ENCODE measurements at regions not wholly inside any gene's neighbourhood (a gene's known extent, or its start where the extent isn't known, plus 50 kb on each side); places are given as distances from the start of the nearest gene placed in this dataset.

DNA sequence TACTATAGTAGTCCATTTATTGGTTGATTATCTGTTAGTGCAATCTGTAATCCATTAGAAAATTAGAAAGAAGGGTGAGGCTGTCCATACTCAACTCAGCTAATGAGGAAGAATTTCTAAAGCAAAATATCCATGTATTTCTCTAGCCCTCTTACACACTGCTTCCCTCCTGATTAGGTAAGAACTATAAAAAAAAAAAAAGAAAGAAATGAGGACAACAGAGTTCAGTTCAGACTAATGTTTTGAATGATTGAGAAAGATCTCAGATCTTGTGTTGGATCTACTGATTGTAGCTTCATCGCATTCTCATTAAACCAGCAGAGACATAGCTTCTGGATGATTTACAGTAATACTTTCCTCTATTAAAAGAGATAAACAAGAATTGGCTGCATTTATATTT lies 233.3 kb downstream of the KLF5 start:
- TF ChIP-seq, protein P1, sequence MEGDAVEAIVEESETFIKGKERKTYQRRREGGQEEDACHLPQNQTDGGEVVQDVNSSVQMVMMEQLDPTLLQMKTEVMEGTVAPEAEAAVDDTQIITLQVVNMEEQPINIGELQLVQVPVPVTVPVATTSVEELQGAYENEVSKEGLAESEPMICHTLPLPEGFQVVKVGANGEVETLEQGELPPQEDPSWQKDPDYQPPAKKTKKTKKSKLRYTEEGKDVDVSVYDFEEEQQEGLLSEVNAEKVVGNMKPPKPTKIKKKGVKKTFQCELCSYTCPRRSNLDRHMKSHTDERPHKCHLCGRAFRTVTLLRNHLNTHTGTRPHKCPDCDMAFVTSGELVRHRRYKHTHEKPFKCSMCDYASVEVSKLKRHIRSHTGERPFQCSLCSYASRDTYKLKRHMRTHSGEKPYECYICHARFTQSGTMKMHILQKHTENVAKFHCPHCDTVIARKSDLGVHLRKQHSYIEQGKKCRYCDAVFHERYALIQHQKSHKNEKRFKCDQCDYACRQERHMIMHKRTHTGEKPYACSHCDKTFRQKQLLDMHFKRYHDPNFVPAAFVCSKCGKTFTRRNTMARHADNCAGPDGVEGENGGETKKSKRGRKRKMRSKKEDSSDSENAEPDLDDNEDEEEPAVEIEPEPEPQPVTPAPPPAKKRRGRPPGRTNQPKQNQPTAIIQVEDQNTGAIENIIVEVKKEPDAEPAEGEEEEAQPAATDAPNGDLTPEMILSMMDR (IDR thresholded peaks at IDR 0.05; ENCODE audit: insufficient read depth, low read length, poor library complexity, severe bottlenecking): no peak
- no peaks in the 10 kb centered on the region for H3K27me3 ChIP-seq (replicated peaks; ENCODE audit: control insufficient read depth, insufficient read depth, low read length)
- no peaks in the 10 kb centered on the region for H3K36me3 ChIP-seq (ENCODE audit: control insufficient read depth, insufficient read depth, low read length)
- DNase-seq (ENCODE audit: extremely low read depth, insufficient read length): no peak
- H3K4me3 ChIP-seq (replicated peaks; ENCODE audit: low read depth, low read length): no peak overlapping the region

DNA sequence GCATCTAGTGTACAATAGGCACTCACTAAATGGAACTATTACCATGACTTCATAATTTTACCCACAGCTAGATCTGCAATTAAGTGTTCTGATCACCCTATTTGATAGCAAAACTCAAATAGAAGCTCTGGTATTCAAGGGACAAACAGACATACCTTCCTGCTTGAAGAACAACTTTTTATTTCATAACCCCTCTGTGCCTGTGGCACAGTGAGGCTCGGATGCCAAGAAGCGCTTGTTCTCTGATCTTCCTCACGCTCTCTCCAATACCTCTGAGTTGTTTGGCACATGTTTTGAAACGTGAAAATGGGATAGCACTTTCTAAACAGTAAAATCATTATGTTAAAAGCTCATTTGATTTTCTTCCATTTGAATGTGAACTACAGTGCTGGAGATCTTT lies 232.0 kb downstream of the KLF5 start:
- no peak for DNase-seq (ENCODE audit: extremely low read depth, insufficient read length)
- Histone ChIP-seq H3K36me3 (ENCODE audit: control insufficient read depth, insufficient read depth, low read length) (no peaks in the 10 kb centered on the region), H3K4me3 (replicated peaks; ENCODE audit: low read depth, low read length) (no peak overlapping the region), H3K27me3 (replicated peaks; ENCODE audit: control insufficient read depth, insufficient read depth, low read length) (no peaks in the 10 kb centered on the region)
- TF ChIP-seq, protein P1 (IDR thresholded peaks at IDR 0.05; ENCODE audit: insufficient read depth, low read length, poor library complexity, severe bottlenecking): no peak

DNA sequence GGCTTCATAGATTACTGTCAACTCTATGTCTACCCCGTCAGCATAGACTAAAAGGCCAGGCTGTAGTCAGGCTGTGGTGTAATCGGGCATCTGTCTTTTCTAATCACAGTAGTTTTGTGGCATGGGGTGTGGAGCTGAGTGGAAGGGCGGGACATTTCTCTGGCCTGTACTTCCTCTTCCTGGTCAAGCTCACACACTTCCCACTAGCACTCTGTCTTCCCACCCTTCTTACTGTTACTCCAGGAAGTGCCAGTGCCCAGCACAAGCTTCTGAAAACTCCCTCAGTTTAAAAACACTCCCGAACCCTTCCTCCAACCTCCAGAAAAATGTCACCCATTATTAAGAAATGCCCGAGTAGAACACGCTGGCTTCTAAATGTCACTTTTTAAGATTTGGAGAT lies 229.8 kb downstream of the KLF5 start:
- Histone ChIP-seq H3K36me3 (ENCODE audit: control insufficient read depth, insufficient read depth, low read length) (no peaks in the 10 kb centered on the region), H3K4me3 (replicated peaks; ENCODE audit: low read depth, low read length) (no peak overlapping the region), H3K27me3 (replicated peaks; ENCODE audit: control insufficient read depth, insufficient read depth, low read length) (no peaks in the 10 kb centered on the region)
- DNase-seq (ENCODE audit: extremely low read depth, insufficient read length): no peak
- TF ChIP-seq, protein P1 (IDR thresholded peaks at IDR 0.05; ENCODE audit: insufficient read depth, low read length, poor library complexity, severe bottlenecking): no peak

DNA sequence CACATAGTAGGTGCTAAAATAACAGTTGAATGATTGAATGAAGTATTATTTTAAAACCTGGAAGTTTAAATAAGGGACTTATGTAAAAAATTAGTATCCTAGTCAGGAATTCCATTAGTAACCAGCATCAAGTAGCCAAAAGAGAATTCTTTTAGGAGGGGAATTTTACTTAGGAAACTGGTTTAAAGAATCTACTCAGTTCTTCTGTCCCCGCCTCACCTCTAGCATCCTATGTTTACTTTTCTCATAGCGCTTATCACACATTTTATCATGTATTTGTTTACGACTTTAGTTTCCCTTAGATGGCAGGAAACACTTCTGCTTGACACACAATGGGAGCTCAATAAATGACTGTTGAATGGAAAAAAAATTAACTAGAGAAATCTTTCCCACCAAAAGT lies 229.0 kb downstream of the KLF5 start:
- TF ChIP-seq, protein P1 (IDR thresholded peaks at IDR 0.05; ENCODE audit: insufficient read depth, low read length, poor library complexity, severe bottlenecking): no peak
- no peak overlapping the region for H3K4me3 ChIP-seq (replicated peaks; ENCODE audit: low read depth, low read length)
- no peak for DNase-seq (ENCODE audit: extremely low read depth, insufficient read length)
- no peaks in the 10 kb centered on the region for H3K27me3 ChIP-seq (replicated peaks; ENCODE audit: control insufficient read depth, insufficient read depth, low read length)
- H3K36me3 ChIP-seq (ENCODE audit: control insufficient read depth, insufficient read depth, low read length): no peaks in the 10 kb centered on the region

DNA sequence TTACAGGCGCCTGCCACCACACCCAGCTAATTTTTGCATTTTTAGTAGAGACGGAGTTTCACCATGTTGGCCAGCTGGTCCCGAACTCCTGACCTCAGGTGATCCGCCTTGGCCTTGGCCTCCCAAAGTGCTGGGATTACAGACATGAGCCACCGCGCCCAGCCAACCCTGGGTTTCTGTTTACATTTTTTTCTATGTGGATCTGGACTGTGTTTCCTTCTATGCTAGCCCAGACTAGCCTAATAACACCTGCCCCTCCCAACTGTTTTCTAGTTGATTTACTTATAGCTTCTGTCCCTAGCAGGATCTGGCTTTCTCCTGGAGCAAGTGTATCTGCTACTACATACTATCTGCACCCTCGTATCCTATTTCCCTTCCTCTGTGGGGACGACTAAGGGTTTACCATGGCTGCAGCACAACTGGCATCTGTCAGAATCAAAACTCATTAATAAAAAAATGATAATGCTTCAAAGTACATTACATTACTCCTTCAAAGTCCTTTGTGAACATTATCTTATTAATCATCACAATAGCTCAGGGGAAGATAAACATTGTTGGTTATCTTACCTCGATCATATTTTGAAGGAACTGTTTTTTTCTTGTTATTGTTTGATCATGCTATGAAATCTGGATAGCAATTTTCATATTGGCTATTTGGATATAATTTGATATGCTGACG lies 228.3 kb downstream of the KLF5 start:
- Histone ChIP-seq H3K27me3 (replicated peaks; ENCODE audit: control insufficient read depth, insufficient read depth, low read length) (no peaks in the 10 kb centered on the region), H3K4me3 (replicated peaks; ENCODE audit: low read depth, low read length) (no peak overlapping the region), H3K36me3 (ENCODE audit: control insufficient read depth, insufficient read depth, low read length) (no peaks in the 10 kb centered on the region)
- TF ChIP-seq, protein P1 (IDR thresholded peaks at IDR 0.05; ENCODE audit: insufficient read depth, low read length, poor library complexity, severe bottlenecking): no peak
- no peak for DNase-seq (ENCODE audit: extremely low read depth, insufficient read length)

DNA sequence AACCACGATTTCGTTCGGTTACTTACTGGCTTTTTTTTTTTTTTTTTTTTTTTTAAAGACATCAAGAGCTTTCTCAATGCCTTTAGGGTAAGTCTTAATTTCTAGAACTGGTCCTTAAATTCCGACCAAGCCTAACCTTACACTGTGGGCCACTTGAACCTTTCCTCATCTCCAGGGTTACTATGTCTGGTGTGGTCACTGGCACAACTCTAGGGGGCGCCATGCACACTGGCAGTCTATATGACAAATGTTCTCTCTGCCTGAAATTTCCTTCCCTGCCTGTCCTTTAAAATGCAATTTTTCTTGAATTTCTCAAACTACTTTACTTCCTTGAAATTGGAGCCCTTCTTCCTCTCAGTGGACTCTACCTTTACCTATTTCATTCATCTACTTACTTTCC lies 227.4 kb downstream of the KLF5 start:
- Histone ChIP-seq H3K4me3 (replicated peaks; ENCODE audit: low read depth, low read length) (no peak overlapping the region), H3K36me3 (ENCODE audit: control insufficient read depth, insufficient read depth, low read length) (no peaks in the 10 kb centered on the region), H3K27me3 (replicated peaks; ENCODE audit: control insufficient read depth, insufficient read depth, low read length) (no peaks in the 10 kb centered on the region)
- DNase-seq (ENCODE audit: extremely low read depth, insufficient read length): no peak
- TF ChIP-seq, protein P1 (IDR thresholded peaks at IDR 0.05; ENCODE audit: insufficient read depth, low read length, poor library complexity, severe bottlenecking): peak; percentile 2
